PC-3 (cell line): ENCODE measurements at regions not wholly inside any gene's neighbourhood (a gene's known extent, or its start where the extent isn't known, plus 50 kb on each side); places are given as distances from the start of the nearest gene placed in this dataset.

Experiments used
- CTCF ChIP-seq: fragments of 300-600 bp; sonication (generic); conservative IDR thresholded peaks from 2 replicates; pipeline ENCODE4 v1.5.1; 2017; ENCODE audit warnings: antibody characterized with exemption, low read depth, mild to moderate bottlenecking, low read length
- EZH2 ChIP-seq: fragments of 300-600 bp; sonication (generic); IDR thresholded peaks from one replicate; pipeline ENCODE4 v1.6.1; 2017; ENCODE audit warnings: antibody characterized with exemption, mild to moderate bottlenecking, low read length; ENCODE audit not compliant: unreplicated experiment
- EZH2phosphoT487 ChIP-seq: fragments of 300-600 bp; sonication (generic); IDR thresholded peaks from 2 replicates; pipeline ENCODE4 v1.6.1; 2018; ENCODE audit warnings: mild to moderate bottlenecking, antibody characterized with exemption, low read length, borderline replicate concordance

GRCh38 chr18:73124175-73124574, 256.4 kb upstream of the NETO1 start:
- TF ChIP-seq CTCF (no peak), EZH2phosphoT487 (no peak), EZH2 (no peak)
